NCI-H526 treated with DMSO at 0.1 percent for 48 hours (cell line): ENCODE measurements at regions not wholly inside any gene's neighbourhood (a gene's known extent, or its start where the extent isn't known, plus 50 kb on each side); places are given as distances from the start of the nearest gene placed in this dataset.
"Not testable (repeated sequence)": the region's sequence is repeated elsewhere in the genome, so short reads cannot be mapped to it uniquely, and the experiment has no call there.

Experiments
- DNase-seq: peaks from one replicate; lab custom pipeline; 2025; lab: John Stamatoyannopoulos, UW

DNA sequence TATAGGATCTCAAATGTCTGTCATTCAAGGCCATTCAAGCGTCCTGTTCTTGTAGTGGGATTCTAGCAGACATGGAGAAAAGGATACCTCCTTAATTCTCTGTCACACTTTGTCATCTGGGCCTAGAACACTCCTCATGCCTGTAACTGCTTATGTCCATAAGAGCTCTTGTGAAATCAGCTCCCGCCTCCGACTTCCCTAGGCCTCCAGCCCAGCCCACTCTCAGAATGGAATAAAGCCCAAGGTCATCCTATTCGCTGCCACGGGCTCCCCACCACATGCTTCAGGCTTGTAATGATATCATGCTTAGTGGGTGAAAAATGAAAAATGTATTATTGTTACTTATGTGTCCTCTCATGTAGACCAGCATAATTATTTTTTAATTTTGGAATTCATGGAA, 632.5 kb downstream of the ISL1 start:
- DNase-seq = no peak

DNA sequence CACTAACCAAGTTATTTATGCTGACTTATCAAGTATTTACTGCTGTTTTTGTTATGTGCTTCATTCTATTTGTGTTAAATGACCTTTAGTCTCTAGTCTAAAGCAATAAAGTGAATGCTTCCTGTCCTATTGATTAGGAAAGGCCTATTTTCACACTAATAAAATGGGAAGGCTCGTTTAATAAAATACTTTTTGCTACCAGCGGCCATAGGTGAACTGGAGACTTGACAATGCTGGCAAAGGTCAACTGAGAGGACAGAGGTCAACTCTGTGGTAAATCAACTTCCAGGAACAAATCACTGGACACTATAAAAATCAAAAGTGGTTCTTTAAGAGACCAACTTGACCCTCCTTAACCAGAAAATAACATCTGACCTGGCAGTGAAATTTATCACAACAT, 634.3 kb downstream of the ISL1 start:
- no peak for DNase-seq

DNA sequence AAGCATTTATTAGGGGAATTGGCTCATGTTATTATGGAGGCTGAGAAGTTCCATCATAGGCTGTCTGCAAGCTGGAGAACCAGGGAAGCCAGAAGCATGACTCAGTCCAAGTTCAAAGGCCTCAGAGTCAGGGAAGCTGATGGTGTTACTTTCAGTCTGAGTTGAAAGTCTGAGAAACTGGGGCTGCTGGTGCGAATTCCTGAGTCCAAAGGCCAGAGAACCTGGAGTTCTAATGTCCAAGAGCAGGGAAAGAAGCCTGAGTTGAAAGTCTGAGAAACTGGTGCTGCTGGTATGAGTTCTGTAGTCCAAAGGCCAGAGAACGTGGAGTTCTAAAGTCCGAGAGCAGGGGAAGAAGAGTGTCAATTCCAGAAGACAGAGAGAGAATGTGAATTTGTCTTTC, 641.1 kb downstream of the ISL1 start:
- DNase-seq = no peak

DNA sequence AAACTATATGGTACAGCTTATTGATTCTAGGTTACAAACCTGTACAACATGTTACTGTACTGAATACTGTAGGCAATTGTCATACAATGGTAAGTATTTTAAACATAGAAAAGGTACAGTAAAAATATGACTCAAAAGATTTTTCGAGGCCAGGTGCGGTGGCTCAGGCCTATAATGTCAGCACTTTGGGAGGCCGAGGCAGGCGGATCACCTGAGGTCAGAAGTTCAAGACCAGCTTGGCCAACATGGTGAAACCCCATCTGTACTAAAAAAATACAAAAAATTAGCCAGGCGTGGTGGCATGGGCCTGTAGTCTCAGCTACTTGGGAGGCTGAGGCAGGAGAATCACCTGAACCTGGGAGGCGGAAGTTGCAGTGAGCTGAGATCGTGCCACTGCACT, 646.6 kb downstream of the ISL1 start:
- not testable (repeated sequence) for DNase-seq

DNA sequence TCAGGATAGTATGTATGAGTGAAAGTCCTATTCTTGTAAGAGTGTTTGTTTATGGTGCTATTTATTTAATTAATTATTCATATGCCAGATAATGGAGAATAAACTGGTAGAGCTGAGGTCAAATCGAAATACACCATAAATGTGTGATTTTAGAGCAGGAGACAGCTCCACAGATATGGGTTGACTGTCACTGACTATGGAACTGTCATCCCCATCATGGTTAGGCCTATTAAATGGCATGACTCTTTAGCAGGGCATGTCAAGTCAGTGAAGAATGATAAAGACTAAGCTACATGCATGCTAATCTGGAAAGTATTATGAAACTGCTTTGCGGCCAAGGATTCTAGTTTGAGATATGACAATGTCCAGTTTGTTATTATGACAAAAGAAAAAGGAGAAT, 658.6 kb downstream of the ISL1 start:
- no peak for DNase-seq

DNA sequence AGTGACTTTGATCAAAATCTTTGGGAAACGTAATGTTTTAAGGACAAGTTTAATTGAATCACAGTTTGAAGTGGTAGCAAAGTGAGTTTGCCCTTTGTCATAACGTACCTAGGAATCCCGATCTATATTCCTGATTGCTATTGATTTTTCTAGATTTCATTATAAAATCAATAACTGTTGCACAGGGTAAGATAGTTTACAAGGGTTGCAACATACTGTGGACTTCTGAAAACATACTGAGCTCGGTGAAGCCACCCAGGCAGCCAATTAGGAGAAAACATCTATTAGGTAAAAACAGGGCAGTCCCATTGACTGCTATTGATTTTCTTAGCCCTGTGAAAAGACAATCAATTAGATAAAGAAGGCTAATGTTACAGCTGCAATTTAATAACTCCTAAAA, 659.9 kb downstream of the ISL1 start:
- DNase-seq = no peak

DNA sequence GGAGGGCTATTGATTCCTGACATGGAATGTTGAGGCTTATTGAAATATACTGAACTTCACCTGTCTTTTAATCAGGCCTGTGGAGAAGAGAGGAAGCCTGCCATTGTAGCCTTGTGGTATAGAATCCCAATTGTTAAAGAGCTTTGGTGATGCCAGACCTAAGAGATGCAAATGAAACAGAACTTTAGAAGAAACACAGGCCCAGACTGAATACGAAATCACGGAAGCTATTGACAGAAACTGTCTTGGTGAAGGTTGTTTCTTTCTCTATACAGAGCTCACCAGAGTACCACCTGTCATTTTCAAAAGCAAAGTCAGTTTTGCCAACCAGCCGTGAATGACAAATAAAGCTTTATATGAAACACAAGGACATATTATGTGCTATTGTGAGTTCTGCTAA, 660.3 kb downstream of the ISL1 start:
- DNase-seq = no peak

DNA sequence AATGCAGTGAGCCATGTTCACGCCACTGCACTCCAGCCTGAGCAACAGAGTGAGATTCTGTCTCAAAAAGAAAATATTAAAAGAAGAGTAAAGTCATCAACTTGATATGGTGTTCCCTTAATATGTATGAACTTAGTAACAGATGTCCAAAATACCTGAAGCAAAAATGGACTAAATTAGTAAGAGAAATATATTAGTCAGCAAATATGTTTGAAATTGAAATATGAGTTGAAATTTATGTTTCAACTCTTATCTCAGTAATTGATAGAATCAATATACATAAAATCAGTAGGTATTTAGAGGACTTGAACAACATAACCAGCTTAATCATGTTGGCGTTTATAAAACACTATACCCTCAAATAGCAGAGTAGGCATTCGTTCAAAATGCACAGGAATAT, 668.5 kb downstream of the ISL1 start:
- DNase-seq = no peak

DNA sequence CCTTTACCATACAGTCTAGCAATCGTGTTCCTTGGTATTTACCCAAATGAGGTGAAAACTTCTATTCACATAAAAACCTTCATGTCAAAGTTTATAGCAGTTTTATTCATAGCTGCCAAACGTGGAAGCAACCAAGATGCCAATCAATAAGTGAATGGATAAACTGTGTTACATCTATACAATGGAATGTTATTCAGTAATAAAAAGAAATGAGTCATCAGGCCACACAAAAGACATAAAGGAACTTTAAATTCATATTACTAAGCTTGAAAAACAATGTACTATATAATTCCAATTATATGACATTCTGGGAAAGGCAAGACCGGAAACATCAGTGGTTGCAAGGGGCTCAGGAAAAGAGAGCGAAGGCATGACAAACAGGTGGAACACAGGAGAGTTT, 679.9 kb downstream of the ISL1 start:
- DNase-seq = no peak

DNA sequence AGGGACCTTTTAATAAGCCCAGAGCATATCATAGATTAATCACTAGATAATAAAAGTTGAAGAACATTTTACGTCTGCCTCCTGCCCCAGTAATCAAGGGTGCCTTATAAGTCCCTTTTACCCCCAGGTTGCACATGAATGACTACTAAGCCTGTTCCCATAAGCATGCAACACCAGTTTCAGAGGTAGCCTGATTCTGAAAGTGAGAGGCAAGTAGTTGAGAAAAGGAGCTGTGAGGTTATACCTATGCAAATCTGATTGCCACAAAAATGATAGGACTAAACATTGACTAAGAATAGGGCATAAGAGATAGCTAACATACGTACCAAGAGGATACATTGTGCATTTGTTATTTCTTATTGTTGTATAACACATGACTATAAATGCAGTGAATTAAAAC, 681.9 kb downstream of the ISL1 start:
- no peak for DNase-seq

DNA sequence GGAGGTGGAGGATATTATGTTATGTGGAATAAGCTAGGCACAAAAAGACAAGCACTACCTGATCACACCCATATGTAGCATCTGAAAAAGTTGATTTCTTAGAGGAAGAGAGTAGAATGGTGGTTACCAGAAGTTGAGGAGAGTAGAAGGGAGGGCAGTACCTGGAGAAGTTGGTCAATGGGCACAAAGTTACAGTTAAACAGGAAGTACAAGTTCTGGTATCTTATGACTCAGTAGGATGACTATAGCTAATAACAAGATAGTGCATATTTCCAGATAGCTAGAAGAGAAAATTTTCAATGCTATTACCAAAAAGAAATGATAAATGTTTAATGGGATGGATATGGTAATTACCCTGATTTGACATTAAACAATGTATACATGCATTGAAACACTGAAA, 686.7 kb downstream of the ISL1 start:
- DNase-seq = no peak

DNA sequence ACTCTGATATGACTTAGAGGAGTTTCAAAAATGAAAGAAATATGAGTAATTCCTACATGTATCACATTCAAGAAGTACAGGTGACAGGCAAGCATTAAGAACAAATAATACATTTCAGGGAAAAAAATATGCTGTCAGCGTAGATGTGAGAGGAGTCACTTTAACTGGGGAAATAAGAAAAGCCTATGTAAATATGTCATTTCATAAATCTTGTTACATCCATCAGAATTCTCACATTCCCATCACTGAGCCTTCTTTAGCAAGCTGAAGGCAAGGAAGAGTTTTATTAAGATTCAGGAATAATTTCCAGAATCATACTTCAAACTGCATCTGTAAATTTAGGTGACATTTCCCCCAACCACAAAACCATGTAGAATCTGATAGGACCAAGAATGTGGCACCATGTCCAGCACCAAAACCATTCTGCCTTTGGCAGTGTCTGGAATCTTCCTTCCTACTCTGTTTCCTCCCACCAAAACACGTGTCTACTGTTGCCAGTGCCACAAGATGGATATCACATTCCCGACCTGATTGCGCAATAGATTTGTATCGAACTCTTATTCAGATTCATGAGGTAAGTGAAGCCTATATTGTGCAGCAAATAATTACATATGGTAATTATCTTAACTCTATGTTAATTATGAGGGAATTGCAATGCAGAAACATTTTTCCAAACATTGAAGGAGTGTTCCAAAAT, 690.9 kb downstream of the ISL1 start:
- no peak for DNase-seq

DNA sequence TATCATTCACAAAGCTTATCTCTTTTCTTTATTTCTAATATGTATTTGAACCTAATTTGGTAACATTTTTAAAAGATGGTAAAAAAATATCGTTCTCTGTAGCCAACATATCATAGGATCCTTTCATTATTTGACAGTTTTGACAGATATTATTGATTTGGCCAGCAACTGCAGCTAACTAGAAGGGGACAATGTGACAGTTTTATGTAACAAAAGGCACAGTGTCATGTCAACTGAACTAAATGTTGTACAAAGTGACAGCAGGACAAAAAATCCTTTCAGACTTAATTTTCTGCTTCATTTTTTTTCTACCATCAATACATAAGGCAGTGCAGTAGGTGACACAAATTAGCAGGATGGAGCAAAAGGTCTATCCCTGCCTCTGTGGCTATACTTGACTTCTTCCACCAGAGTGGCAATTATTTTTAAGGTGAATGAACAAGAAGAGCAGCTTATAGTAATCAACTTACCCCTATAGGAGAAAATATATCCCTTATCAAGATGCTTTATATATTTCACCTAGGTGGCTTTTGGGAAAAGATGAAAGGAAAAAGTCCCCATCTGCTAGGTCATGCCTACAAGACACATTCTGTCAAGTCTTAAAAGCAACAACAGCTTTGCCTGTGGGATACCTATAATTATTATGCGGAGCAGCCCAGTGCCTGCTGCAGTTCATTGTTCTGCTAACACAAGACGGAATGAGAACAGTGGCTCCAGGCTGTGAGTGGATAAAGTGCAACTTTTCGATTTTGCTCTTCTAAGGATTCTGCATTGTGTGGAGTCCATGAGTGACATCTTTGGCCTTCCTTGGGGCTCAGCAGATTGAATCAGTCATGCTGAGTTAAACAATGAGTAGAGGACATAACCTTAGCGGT, 694.9 kb downstream of the ISL1 start:
- no peak for DNase-seq

DNA sequence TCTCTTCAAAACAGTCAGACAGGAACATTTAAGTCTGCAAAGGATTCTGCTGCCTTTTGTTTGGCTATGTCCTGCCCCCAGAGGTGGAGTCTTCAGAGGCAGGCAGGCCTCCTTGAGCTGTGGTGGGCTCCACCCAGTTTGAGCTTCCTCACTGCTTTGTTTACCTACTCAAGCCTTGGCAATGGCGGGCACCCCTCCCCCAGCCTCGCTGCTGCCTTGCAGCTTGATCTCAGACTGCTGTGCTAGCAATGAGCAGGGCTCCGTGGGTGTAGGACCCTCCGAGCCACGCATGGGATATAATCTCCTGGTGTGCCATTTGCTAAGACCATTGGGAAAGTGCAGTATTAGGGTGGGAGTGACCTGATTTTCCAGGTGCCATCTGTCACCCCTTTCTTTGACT, 685.4 kb upstream of the ITGA1 start:
- DNase-seq = not testable (repeated sequence)

DNA sequence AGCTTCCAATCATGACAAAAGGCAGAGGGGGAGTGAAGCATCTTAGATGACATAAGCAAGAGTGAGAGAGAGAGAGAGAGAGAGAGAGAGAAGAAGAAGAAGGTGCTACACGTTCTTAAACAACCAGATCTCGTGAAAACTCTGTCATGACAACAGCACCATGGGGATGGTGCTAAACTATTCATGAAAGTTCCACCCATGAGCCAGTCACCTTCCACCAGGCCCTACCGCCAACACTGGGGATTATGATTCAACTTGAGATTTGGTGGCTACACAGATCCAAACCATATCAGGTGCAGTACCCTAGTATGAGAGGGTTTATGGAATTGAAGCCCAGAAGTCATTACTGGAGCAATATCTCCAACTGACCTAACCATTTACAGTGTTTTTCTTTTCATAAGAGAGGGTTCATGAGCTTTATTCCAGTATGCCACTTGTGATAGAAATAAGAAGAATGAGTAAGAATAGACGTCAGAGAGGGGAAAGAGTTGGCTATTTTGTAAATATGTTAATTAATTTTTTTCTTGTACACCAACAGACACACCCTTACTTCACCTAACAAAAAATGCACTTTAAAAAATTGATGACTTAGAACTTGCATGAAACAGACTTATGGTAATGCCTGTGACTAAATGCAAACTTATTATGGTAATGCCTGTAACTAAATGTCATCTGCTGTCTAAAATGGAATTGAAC, 680.4 kb upstream of the ITGA1 start:
- no peak for DNase-seq

DNA sequence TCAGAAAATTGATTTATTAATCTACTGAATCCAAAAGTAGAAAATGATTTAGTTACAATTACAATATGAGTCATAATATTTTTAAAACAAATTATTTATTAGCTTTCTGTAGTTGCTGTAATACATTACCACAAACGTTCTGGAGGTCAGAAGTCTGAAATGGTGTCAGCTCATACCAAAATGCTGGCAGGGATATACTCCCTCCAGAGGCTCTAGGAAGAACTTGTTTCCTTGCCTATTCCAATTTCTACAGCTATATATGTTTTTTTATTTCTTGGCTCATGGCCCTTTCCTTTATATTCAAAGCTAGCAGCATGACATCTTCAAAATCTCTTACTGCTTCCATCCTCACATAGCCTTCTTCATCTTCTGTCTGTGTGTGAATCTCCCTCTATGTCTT, 667.9 kb upstream of the ITGA1 start:
- DNase-seq = no peak

DNA sequence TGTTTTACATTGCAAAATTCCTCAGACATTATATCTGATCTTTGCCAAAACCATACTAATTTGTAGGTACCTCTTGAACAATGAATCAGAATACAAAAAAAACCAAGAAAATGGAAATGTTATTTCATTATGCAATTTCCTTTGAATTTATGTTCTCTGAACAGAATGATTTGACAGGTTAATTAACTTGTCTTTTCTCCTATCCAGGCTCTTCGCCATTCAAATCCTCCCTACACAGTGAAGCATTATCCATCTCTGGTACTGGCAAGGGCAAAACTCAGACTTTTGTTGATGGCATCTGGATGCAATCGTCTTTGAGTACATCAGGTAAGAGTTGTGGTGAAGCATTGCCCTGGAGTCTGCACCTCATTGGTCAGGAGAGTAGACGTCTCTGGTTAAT, 655.7 kb upstream of the ITGA1 start:
- no peak for DNase-seq

DNA sequence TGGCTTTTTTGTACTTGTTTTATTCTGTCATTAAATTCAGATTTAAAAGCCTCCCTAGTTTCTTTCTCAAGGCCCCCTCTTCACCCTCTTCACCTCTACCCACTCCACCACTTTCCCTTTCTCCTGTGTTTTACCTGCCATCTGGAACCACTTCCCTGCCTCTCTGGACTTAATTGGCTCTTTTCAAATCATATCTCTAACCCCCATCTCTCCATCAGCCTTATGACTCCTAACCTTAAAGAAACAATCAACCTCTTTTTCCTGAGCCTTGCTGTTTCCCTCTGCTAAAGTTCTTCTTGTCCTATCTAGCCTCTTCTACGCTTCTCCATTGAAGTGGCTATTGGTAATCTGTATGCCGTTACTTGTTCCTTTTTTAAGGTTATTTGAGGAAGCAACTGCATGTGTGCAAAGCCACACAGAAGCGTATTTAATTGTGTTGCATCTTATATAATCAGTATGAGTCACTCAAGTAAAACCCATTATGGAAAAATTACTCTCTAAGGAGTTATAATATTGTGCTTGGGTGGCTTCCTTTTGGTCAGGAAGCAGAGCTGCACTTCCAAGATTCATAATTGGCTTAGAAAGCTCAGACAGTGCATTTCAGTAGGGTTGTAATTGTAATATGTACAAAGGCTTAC, 653.6 kb upstream of the ITGA1 start:
- no peak for DNase-seq

DNA sequence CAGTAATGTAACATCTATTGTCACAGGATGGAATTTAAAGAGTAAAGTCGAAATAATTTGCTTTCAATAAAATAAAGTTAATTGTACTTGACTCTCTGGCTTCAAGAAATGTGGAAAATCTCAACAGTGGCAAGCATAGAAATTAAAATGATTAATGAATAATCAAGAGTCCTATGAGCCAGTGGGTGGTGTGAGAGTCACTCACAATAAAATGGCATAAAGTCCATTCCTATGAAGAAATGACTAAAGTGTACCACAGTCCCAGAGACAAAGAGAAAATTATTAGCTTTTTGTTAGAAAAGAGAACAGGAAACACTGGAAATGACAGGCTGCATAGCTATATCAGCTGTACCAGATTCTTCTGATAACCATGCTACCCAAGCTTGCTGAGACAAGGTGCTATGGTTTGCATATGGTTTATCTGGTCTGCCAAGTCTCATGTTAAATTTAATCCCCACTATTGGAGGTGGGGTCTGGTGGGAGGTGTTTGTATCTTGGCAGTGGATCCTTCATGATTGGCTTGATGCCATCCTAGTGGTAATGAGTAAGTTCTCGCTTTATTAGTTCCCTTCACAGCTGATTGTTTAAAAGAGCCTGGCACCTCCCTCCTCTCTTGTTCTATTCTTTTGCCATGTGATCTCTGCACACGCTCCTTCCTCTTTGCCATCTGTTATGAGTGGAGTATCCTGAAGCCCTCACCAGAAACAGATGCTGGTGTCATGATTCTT, 647.7 kb upstream of the ITGA1 start:
- no peak for DNase-seq

DNA sequence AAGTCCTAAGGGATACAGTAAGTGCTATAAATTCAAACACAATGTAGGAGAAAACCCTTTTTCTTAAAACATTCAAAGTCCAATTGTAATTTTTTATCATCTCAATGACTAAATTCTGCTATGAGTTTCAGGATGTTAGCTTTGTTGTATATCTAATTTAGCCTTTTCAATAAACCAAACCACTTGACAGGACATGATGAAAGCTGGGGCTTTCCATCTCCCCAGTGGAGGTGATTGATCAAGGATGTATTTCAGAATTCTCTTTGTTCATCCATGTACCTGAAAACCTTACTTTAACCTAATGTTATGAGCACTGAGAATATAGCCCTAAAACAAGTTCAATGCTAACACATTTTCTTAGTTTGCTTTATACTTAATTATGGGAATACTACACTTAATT, 639.0 kb upstream of the ITGA1 start:
- DNase-seq = no peak

DNA sequence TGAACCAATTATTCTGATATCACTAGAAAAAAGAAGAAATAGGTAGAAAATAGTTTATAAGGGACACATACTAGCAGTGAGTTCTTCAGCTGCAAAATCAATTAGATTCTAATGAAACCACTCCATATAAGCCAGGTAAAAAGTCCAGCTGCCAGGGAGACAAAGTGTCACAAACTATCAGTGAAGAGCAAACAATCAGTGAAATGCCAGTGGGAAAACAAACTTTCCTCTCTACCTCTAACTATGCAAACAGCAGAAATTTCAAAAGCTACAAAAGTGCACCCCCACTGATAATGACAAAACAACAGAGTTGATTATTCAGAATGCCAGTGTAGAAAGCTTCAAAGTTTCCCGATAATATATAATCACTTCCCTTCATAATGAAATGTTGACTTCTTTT, 637.2 kb upstream of the ITGA1 start:
- no peak for DNase-seq

DNA sequence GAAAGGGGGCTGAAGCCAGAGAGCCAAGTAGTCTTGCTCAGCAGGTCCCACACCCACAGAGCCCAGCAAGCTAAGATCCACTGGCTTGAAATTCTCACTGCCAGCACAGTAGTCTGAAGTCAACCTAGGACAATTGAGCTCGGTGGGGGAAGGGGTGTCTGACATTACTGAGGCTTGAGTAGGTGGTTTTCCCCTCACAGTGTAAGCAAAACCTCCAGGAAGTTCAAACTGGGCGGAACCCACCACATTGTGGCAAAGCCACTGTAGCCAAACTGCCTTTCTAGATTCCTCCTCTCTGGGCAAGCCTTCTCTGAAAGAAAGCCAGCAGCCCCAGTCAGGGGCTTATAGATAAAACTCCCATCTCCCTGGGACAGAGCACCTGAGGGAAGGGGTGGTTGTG, 630.9 kb upstream of the ITGA1 start:
- DNase-seq = not testable (repeated sequence)
